Osteoblast (primary cell): ENCODE measurements at regions not wholly inside any gene's neighbourhood (a gene's known extent, or its start where the extent isn't known, plus 50 kb on each side); places are given as distances from the start of the nearest gene placed in this dataset.

Source experiments
- DNase-seq: peaks from one replicate; pipeline ENCODE4 v3.0.0; 2011; ENCODE audit warnings: low spot score, mixed read lengths; ENCODE audit not compliant: insufficient read length; ENCODE audit errors: missing footprints
- H2AFZ ChIP-seq: 2 replicates; pipeline ENCODE4 v1.6.0; 2011; ENCODE audit warnings: mild to moderate bottlenecking, low read length
- H3K27ac ChIP-seq: 2 replicates; pipeline ENCODE4 v1.5.1; 2011; ENCODE audit warnings: mild to moderate bottlenecking, low read depth, low read length, moderate library complexity
- H3K27me3 ChIP-seq: 2 replicates; pipeline ENCODE4 v1.6.0; 2012; ENCODE audit warnings: mild to moderate bottlenecking, control low read depth, inconsistent platforms, low read length, moderate library complexity; ENCODE audit not compliant: insufficient read depth
- H3K36me3 ChIP-seq: 2 replicates; pipeline ENCODE4 v1.5.1; 2011; ENCODE audit warnings: mild to moderate bottlenecking, low read length, control low read depth, moderate library complexity; ENCODE audit not compliant: insufficient read depth
- H3K4me1 ChIP-seq: 2 replicates; pipeline ENCODE4 v1.5.1; 2011; ENCODE audit warnings: mild to moderate bottlenecking, low read length, control low read depth, moderate library complexity; ENCODE audit not compliant: insufficient read depth
- H3K4me2 ChIP-seq: 2 replicates; pipeline ENCODE4 v1.6.0; 2011; ENCODE audit warnings: mild to moderate bottlenecking, low read length; ENCODE audit not compliant: insufficient read depth
- H3K4me3 ChIP-seq: fragments of 200-600 bp; sonication (generic); 3 replicates; pipeline ENCODE4 v1.5.1; 2012; ENCODE audit warnings: mild to moderate bottlenecking, low read length, inconsistent platforms; ENCODE audit not compliant: insufficient read depth
- H3K79me2 ChIP-seq: 2 replicates; pipeline ENCODE4 v1.6.0; 2012; ENCODE audit warnings: mild to moderate bottlenecking, low read length, control low read depth, inconsistent platforms; ENCODE audit not compliant: insufficient read depth
- H3K9me3 ChIP-seq: 2 replicates; pipeline ENCODE4 v1.5.1; 2011; ENCODE audit warnings: low read depth, low read length, control low read depth
- H4K20me1 ChIP-seq: 2 replicates; pipeline ENCODE4 v1.6.0; 2012; ENCODE audit warnings: mild to moderate bottlenecking, low read length, control low read depth; ENCODE audit not compliant: insufficient read depth
- TF ChIP-seq, protein P1 (sequence below): IDR thresholded peaks from 2 replicates; pipeline ENCODE4 v1.5.1; 2011; ENCODE audit warnings: mild to moderate bottlenecking, low read depth, low read length, moderate library complexity; ENCODE audit errors: extremely low read depth

DNA sequence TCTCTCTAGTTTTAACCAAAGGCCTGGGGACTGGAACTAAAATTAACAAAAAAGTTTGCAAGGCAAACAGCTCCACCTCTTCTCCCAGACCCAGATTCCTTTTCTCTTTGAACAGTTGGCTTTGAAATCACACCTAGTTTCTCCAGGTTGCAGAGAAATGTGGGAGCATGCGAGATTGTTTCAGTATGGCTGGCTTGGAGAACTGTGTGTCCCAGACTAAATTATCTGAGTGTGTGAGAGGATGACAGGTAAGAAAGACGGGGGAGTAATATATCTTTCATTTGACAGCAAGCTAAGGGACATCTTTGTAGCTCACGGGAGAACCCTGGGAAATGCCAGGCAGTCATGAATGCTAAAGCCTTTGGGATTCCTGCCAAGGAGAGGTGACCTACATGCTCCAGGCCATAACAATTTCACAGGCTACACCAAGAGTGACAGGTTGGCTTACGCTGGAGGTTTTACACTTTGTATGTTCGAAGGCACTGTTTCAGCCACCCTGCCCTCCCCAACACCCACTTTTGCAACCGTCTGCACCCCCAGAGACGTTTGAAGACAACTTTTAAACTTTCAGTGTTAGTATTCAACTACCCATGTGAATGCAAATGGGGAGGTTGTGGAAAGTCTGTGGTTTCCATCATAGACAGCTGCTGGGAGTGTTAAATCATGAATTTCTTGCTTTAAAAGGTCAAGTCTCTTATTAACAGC is 109.3 kb upstream of the SNX19 start:
- H3K27ac ChIP-seq: no peak overlapping the region
- H3K79me2 ChIP-seq: no peaks in the 10 kb centered on the region
- TF ChIP-seq, protein P1, sequence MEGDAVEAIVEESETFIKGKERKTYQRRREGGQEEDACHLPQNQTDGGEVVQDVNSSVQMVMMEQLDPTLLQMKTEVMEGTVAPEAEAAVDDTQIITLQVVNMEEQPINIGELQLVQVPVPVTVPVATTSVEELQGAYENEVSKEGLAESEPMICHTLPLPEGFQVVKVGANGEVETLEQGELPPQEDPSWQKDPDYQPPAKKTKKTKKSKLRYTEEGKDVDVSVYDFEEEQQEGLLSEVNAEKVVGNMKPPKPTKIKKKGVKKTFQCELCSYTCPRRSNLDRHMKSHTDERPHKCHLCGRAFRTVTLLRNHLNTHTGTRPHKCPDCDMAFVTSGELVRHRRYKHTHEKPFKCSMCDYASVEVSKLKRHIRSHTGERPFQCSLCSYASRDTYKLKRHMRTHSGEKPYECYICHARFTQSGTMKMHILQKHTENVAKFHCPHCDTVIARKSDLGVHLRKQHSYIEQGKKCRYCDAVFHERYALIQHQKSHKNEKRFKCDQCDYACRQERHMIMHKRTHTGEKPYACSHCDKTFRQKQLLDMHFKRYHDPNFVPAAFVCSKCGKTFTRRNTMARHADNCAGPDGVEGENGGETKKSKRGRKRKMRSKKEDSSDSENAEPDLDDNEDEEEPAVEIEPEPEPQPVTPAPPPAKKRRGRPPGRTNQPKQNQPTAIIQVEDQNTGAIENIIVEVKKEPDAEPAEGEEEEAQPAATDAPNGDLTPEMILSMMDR: no peak
- no peaks in the 10 kb centered on the region for H3K36me3 ChIP-seq
- H3K9me3 ChIP-seq: no peaks in the 10 kb centered on the region
- no peaks in the 10 kb centered on the region for H4K20me1 ChIP-seq
- no peaks in the 10 kb centered on the region for H3K27me3 ChIP-seq
- no peak overlapping the region for H3K4me2 ChIP-seq
- H3K4me1 ChIP-seq: no peaks in the 10 kb centered on the region
- no peak for DNase-seq
- no peak overlapping the region for H2AFZ ChIP-seq
- H3K4me3 ChIP-seq: no peak overlapping the region

DNA sequence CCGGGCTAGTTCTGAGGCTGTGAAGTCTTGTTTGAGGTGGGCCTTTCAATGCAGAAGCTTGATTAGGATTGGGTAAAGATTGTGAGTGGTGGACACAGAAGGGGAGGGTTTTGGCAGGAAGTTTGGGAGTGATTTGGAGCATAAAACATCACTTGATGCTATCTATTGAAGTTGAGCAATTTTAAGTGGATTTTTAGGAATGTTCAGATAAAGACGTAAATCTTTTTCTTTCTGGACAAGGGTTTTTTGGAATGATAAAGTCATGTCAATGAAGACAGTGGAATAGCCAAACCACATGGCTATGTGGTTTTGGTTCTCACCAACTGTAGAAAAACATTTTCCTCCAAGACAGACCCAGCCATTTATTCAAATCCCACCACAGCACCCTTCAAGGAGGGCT is 111.2 kb upstream of the SNX19 start:
- DNase-seq: no peak
- no peaks in the 10 kb centered on the region for H4K20me1 ChIP-seq
- H3K4me3 ChIP-seq: no peak overlapping the region
- H3K4me1 ChIP-seq: no peaks in the 10 kb centered on the region
- H3K4me2 ChIP-seq: no peak overlapping the region
- H3K79me2 ChIP-seq: no peaks in the 10 kb centered on the region
- H3K9me3 ChIP-seq: no peaks in the 10 kb centered on the region
- no peak overlapping the region for H3K27ac ChIP-seq
- no peaks in the 10 kb centered on the region for H3K36me3 ChIP-seq
- no peak overlapping the region for H2AFZ ChIP-seq
- no peaks in the 10 kb centered on the region for H3K27me3 ChIP-seq
- TF ChIP-seq, protein P1: no peak

DNA sequence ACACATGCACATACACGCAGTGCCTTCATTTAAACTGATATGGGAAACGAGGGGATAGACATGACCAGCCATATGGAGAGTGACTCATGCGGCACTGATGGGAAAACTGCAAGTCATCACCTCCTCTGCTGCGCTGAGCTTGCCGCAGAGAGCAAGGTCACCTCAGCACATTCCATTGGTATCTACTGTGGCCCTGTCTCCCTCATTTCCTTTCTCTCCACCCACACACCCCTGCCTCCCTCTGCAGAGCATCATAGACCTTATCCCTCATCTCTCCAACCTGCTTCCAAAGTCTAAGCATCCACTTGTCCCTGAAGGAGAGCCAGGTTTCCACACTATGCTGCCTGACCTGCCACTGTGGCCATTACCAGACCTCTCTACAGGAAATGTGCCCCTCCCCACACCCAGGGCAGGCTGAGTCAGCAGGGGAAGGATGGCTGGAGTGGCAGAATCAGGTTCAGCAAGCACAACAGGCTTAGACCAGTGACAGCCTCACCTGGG is 116.9 kb upstream of the SNX19 start:
- Histone ChIP-seq H3K9me3 (no peaks in the 10 kb centered on the region), H3K27me3 (no peaks in the 10 kb centered on the region), H3K79me2 (no peaks in the 10 kb centered on the region), H4K20me1 (no peaks in the 10 kb centered on the region), H3K27ac (peak overlapping the region; percentile 62), H3K4me3 (no peak overlapping the region), H3K4me1 (peaks cover 14% of the 10 kb centered on the region), H3K36me3 (no peaks in the 10 kb centered on the region), H2AFZ (no peak overlapping the region), H3K4me2 (peak overlapping the region; percentile 5)
- TF ChIP-seq, protein P1: no peak
- DNase-seq: peak; percentile 84

DNA sequence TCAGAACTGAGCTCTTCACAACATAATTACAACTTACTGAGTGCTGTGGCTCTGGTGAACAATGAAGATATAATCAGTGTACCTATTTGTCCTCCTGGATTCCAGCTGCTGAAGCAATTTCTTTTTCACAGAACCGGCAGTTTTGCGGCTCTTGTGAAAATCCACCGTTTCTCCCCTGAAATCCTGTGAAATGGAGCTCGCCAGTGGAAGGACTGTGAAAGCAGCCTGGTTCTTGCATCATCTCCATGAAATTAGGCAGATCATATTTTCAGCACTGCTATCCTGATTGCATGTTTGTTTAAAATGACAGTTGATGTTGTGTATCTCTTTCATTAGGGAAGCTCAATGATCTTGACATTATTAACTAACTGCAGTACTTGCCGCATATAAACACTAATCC is 120.2 kb upstream of the SNX19 start:
- no peak for DNase-seq
- H3K9me3 ChIP-seq: no peaks in the 10 kb centered on the region

More for the DNA sequence above, 120.2 kb upstream of the SNX19 start:
- peaks cover 19% of the 10 kb centered on the region for H3K4me1 ChIP-seq
- TF ChIP-seq, protein P1: no peak
- no peak overlapping the region for H2AFZ ChIP-seq
- no peak overlapping the region for H3K27ac ChIP-seq
- H4K20me1 ChIP-seq: no peaks in the 10 kb centered on the region
- no peak overlapping the region for H3K4me3 ChIP-seq
- H3K36me3 ChIP-seq: no peaks in the 10 kb centered on the region
- H3K79me2 ChIP-seq: no peaks in the 10 kb centered on the region
- no peaks in the 10 kb centered on the region for H3K27me3 ChIP-seq
- H3K4me2 ChIP-seq: no peak overlapping the region
